ENCODE measurements at regions not wholly inside any gene's neighbourhood (a gene's known extent, or its start where the extent isn't known, plus 50 kb on each side); places are given as distances from the start of the nearest gene placed in this dataset.

- Histone ChIP-seq H3K27me3 (ENCODE audit: insufficient read depth, insufficient read length) (no peaks in the 10 kb centered on the region), H3K9ac (ENCODE audit: insufficient read length, low read depth) (no peak overlapping the region), H3K36me3 (ENCODE audit: insufficient read depth, insufficient read length, low read length) (no peaks in the 10 kb centered on the region), H3K4me3 (ENCODE audit: insufficient read length, low read depth) (no peak overlapping the region), H3K9me3 (ENCODE audit: insufficient read depth, low read length) (no peaks in the 10 kb centered on the region), H3K4me1 (ENCODE audit: insufficient read depth, insufficient read length) (no peaks in the 10 kb centered on the region)
- TF ChIP-seq YY1 (IDR thresholded peaks at IDR 0.05; ENCODE audit: insufficient read depth, insufficient read length) (no peak), SUZ12 (IDR thresholded peaks at IDR 0.05; ENCODE audit: extremely low read depth, insufficient read depth, insufficient read length) (no peak), ZNF274 (IDR thresholded peaks at IDR 0.05; ENCODE audit: low read depth, low read length) (no peak)
- no peak for DNase-seq (ENCODE audit: low read depth, low spot score)
These were observed 2097.4 kb upstream of the AGA start for GRCh38 chr4:179539641-179540040.

GRCh38 chr4:179543771-179544170, 2101.5 kb upstream of the AGA start:
- Histone ChIP-seq H3K9ac (ENCODE audit: insufficient read length, low read depth) (no peak overlapping the region), H3K27me3 (ENCODE audit: insufficient read depth, insufficient read length) (no peaks in the 10 kb centered on the region), H3K4me1 (ENCODE audit: insufficient read depth, insufficient read length) (no peaks in the 10 kb centered on the region), H3K4me3 (ENCODE audit: insufficient read length, low read depth) (no peak overlapping the region), H3K9me3 (ENCODE audit: insufficient read depth, low read length) (no peaks in the 10 kb centered on the region), H3K36me3 (ENCODE audit: insufficient read depth, insufficient read length, low read length) (no peaks in the 10 kb centered on the region)
- DNase-seq (ENCODE audit: low read depth, low spot score) = no peak
- TF ChIP-seq YY1 (IDR thresholded peaks at IDR 0.05; ENCODE audit: insufficient read depth, insufficient read length) = no peak
- no peak for TF ChIP-seq SUZ12 (IDR thresholded peaks at IDR 0.05; ENCODE audit: extremely low read depth, insufficient read depth, insufficient read length)
- TF ChIP-seq ZNF274 (IDR thresholded peaks at IDR 0.05; ENCODE audit: low read depth, low read length) = no peak

GRCh38 chr4:179544496-179544895, 2102.3 kb upstream of the AGA start:
- no peak for TF ChIP-seq ZNF274 (IDR thresholded peaks at IDR 0.05; ENCODE audit: low read depth, low read length)
- TF ChIP-seq YY1 (IDR thresholded peaks at IDR 0.05; ENCODE audit: insufficient read depth, insufficient read length) = no peak
- TF ChIP-seq SUZ12 (IDR thresholded peaks at IDR 0.05; ENCODE audit: extremely low read depth, insufficient read depth, insufficient read length) = no peak
- DNase-seq (ENCODE audit: low read depth, low spot score) = no peak

DNA sequence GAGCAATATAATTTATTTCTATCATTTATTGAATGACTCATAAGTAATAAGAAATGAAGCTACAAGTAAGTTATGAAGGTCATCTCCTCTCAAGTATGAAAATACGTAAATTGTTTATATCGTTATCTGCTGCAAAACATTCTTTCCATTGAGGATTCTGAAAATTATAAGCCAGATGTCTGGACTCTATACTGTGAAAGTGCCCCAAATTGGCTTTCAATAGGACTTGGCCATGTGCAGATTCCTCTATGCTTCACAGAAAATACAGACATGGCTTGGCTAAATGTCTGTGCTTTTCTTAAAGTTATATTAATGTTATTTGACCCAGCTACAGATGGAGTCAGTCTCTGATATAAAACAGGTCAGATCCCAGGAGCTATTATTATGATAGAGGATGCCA, 2109.9 kb upstream of the AGA start:
- Histone ChIP-seq H3K27me3 (ENCODE audit: insufficient read depth, insufficient read length) (no peaks in the 10 kb centered on the region), H3K9me3 (ENCODE audit: insufficient read depth, low read length) (no peaks in the 10 kb centered on the region), H3K4me3 (ENCODE audit: insufficient read length, low read depth) (no peak overlapping the region), H3K9ac (ENCODE audit: insufficient read length, low read depth) (no peak overlapping the region), H3K4me1 (ENCODE audit: insufficient read depth, insufficient read length) (no peaks in the 10 kb centered on the region), H3K36me3 (ENCODE audit: insufficient read depth, insufficient read length, low read length) (no peaks in the 10 kb centered on the region)
- no peak for DNase-seq (ENCODE audit: low read depth, low spot score)
- no peak for TF ChIP-seq YY1 (IDR thresholded peaks at IDR 0.05; ENCODE audit: insufficient read depth, insufficient read length)
- no peak for TF ChIP-seq SUZ12 (IDR thresholded peaks at IDR 0.05; ENCODE audit: extremely low read depth, insufficient read depth, insufficient read length)
- no peak for TF ChIP-seq ZNF274 (IDR thresholded peaks at IDR 0.05; ENCODE audit: low read depth, low read length)

More at GRCh38 chr4:179544496-179544895, 2102.3 kb upstream of the AGA start:
- no peaks in the 10 kb centered on the region for H3K4me1 ChIP-seq (ENCODE audit: insufficient read depth, insufficient read length)
- no peaks in the 10 kb centered on the region for H3K36me3 ChIP-seq (ENCODE audit: insufficient read depth, insufficient read length, low read length)
- H3K4me3 ChIP-seq (ENCODE audit: insufficient read length, low read depth) = no peak overlapping the region
- H3K27me3 ChIP-seq (ENCODE audit: insufficient read depth, insufficient read length) = no peaks in the 10 kb centered on the region
- H3K9me3 ChIP-seq (ENCODE audit: insufficient read depth, low read length) = no peaks in the 10 kb centered on the region
- no peak overlapping the region for H3K9ac ChIP-seq (ENCODE audit: insufficient read length, low read depth)

GRCh38 chr4:179563741-179564140, 2121.5 kb upstream of the AGA start:
- DNase-seq (ENCODE audit: low read depth, low spot score) = no peak
- no peaks in the 10 kb centered on the region for H3K9me3 ChIP-seq (ENCODE audit: insufficient read depth, low read length)

GRCh38 chr4:179569549-179569948, 2127.3 kb upstream of the AGA start:
- no peak for DNase-seq (ENCODE audit: low read depth, low spot score)
- Histone ChIP-seq H3K9ac (ENCODE audit: insufficient read length, low read depth) (no peak overlapping the region), H3K9me3 (ENCODE audit: insufficient read depth, low read length) (no peaks in the 10 kb centered on the region), H3K27me3 (ENCODE audit: insufficient read depth, insufficient read length) (no peaks in the 10 kb centered on the region), H3K36me3 (ENCODE audit: insufficient read depth, insufficient read length, low read length) (no peaks in the 10 kb centered on the region), H3K4me1 (ENCODE audit: insufficient read depth, insufficient read length) (no peaks in the 10 kb centered on the region), H3K4me3 (ENCODE audit: insufficient read length, low read depth) (no peak overlapping the region)
- no peak for TF ChIP-seq ZNF274 (IDR thresholded peaks at IDR 0.05; ENCODE audit: low read depth, low read length)
- TF ChIP-seq SUZ12 (IDR thresholded peaks at IDR 0.05; ENCODE audit: extremely low read depth, insufficient read depth, insufficient read length) = no peak
- no peak for TF ChIP-seq YY1 (IDR thresholded peaks at IDR 0.05; ENCODE audit: insufficient read depth, insufficient read length)

More at GRCh38 chr4:179563741-179564140, 2121.5 kb upstream of the AGA start:
- Histone ChIP-seq H3K4me3 (ENCODE audit: insufficient read length, low read depth) (no peak overlapping the region), H3K9ac (ENCODE audit: insufficient read length, low read depth) (no peak overlapping the region), H3K4me1 (ENCODE audit: insufficient read depth, insufficient read length) (no peaks in the 10 kb centered on the region), H3K36me3 (ENCODE audit: insufficient read depth, insufficient read length, low read length) (no peaks in the 10 kb centered on the region), H3K27me3 (ENCODE audit: insufficient read depth, insufficient read length) (no peaks in the 10 kb centered on the region)
- TF ChIP-seq ZNF274 (IDR thresholded peaks at IDR 0.05; ENCODE audit: low read depth, low read length) (no peak), YY1 (IDR thresholded peaks at IDR 0.05; ENCODE audit: insufficient read depth, insufficient read length) (no peak), SUZ12 (IDR thresholded peaks at IDR 0.05; ENCODE audit: extremely low read depth, insufficient read depth, insufficient read length) (no peak)

DNA sequence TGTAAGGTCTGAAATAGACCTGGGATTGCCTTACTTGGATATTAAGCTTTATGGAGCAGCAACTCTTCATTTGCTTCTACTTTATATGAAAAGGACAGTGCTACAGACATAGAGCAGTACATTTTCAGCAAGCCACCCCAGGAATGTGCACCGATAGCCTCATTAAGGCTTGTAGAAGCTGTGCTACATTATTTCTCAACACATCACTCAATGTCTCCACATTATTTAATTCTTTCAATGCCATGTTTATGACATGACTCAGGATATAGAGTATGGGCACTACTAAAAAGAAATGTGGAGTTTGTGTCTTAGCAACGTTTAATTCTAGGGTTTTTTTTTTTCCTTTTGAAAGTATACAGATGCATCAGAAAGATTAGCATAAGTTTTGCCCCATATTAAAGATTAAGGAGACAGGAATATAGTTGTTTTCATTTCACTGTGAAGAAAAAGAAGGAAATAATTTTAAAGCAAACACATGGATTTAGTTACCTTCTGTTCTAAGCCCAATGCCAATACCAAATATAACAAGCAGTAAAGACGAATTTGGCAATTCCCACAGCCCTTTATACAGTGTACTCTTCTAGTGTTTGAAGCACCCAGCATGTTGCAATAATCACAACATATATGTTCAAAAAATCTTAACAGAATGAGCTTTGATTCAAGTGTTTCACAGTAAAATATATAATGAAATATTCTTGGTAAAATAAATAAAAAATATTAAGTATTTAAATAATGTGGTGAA, 2140.1 kb upstream of the AGA start:
- Histone ChIP-seq H3K4me1 (ENCODE audit: insufficient read depth, insufficient read length) (no peaks in the 10 kb centered on the region), H3K4me3 (ENCODE audit: insufficient read length, low read depth) (no peak overlapping the region), H3K36me3 (ENCODE audit: insufficient read depth, insufficient read length, low read length) (no peaks in the 10 kb centered on the region), H3K27me3 (ENCODE audit: insufficient read depth, insufficient read length) (no peaks in the 10 kb centered on the region), H3K9me3 (ENCODE audit: insufficient read depth, low read length) (no peaks in the 10 kb centered on the region), H3K9ac (ENCODE audit: insufficient read length, low read depth) (no peak overlapping the region)
- TF ChIP-seq SUZ12 (IDR thresholded peaks at IDR 0.05; ENCODE audit: extremely low read depth, insufficient read depth, insufficient read length) (no peak), YY1 (IDR thresholded peaks at IDR 0.05; ENCODE audit: insufficient read depth, insufficient read length) (no peak), ZNF274 (IDR thresholded peaks at IDR 0.05; ENCODE audit: low read depth, low read length) (no peak)
- no peak for DNase-seq (ENCODE audit: low read depth, low spot score)

All from NT2/D1 (cell line).